Esophagus squamous epithelium (tissue), 5 donors: ENCODE measurements at regions not wholly inside any gene's neighbourhood (a gene's known extent, or its start where the extent isn't known, plus 50 kb on each side); places are given as distances from the start of the nearest gene placed in this dataset.

Experiments used
- DNase-seq: peaks from one replicate; lab custom pipeline; 2025; lab: John Stamatoyannopoulos, UW
- H3K27ac ChIP-seq, 4 donors: fragments of 200-600 bp; sonication (generic); one replicate each; pipeline ENCODE4 v1.5.1; 2016 to 2019; ENCODE audit warnings: mild to moderate bottlenecking in 1 of 4
- H3K27me3 ChIP-seq, 4 donors: fragments of 200-600 bp; sonication (generic); 1 replicate in 3 of 4; 2 replicates in 1 of 4; pipeline versions ENCODE4 v1.5.1 to v1.6.0; 2017 to 2021; ENCODE audit warnings: antibody characterized with exemption in 1 of 4
- H3K36me3 ChIP-seq, 3 donors: fragments of 200-600 bp; sonication (generic); one replicate each; pipeline ENCODE4 v1.5.1; 2016 to 2019
- H3K4me1 ChIP-seq, 3 donors: fragments of 200-600 bp; sonication (generic); one replicate each; pipeline ENCODE4 v1.5.1; 2017 to 2019
- H3K4me3 ChIP-seq, 4 donors: fragments of 200-600 bp; sonication (generic); 1 replicate in 3 of 4; 2 replicates in 1 of 4; pipeline ENCODE4 v1.5.1; 2016 to 2019; ENCODE audit warnings: mild to moderate bottlenecking in 2 of 4, moderate library complexity in 1 of 4
- H3K9me3 ChIP-seq, 3 donors: fragments of 200-600 bp; sonication (generic); one replicate each; pipeline ENCODE4 v1.5.1; 2016 to 2019
- CTCF ChIP-seq, 6 experiments: fragments of 450-650 bp in 4 of 6; fragments of 200-600 bp in 2 of 6; sonication (generic) in 2 of 6; IDR thresholded peaks; one replicate each; pipeline ENCODE4 v1.5.1; 2016 to 2019; ENCODE audit warnings: antibody characterized with exemption in 6 of 6, mild to moderate bottlenecking in 4 of 6, moderate library complexity in 4 of 6
- POLR2A ChIP-seq, 4 donors: fragments of 450-650 bp; IDR thresholded peaks; one replicate each; pipeline ENCODE4 v1.6.1; 2017; ENCODE audit warnings: antibody characterized with exemption in 4 of 4, mild to moderate bottlenecking in 4 of 4, moderate library complexity in 3 of 4
- WGBS, 2 donors: methylation state at CpG; one replicate each; pipeline ENCODE4 v1.1.5; 2018; 5-methylcytosine and 5-hydroxymethylcytosine counted together
- intact Hi-C: fragments of 100-400 bp; cut with DNase I; formaldehyde crosslinking; loops from one replicate; pipeline ENCODE4 v1.15.0; 2022
- donor health status: DM: yes; HTN: yes; CAD: no.

GRCh38 chr1:5513846-5514526 is 478.2 kb downstream of the NPHP4 start:
- no peak overlapping the region for H3K27ac ChIP-seq
- 48 to 49% methylated on average over 7 of the region's 7 CpGs for WGBS, 2 donors
- DNase-seq: no peak
- TF ChIP-seq CTCF (IDR thresholded peaks at IDR 0.05) (no peak), POLR2A (IDR thresholded peaks at IDR 0.05) (no peak)
- H3K27me3 ChIP-seq: peaks cover 0 to 91% (median 2%) of the 10 kb centered on the region in 4 donors
- H3K4me1 ChIP-seq: peaks cover 0 to 19% (median 0%) of the 10 kb centered on the region in 3 donors
- no peaks in the 10 kb centered on the region for H3K9me3 ChIP-seq
- no peaks in the 10 kb centered on the region for H3K36me3 ChIP-seq
- intact Hi-C loops: loop anchor here (5.0 to 10.0 kb wide), 2 partner anchors 111 to 233 kb away; no protein-coding TSS in a partner anchor
- H3K4me3 ChIP-seq: no peak overlapping the region

GRCh38 chr1:5513179-5513578 is 479.0 kb downstream of the NPHP4 start:
- no peak for DNase-seq
- H3K4me3 ChIP-seq: no peak overlapping the region
- no peaks in the 10 kb centered on the region for H3K36me3 ChIP-seq
- TF ChIP-seq CTCF (IDR thresholded peaks at IDR 0.05) (no peak), POLR2A (IDR thresholded peaks at IDR 0.05) (no peak)
- intact Hi-C loops: loop anchor here (5.0 to 10.0 kb wide), 2 partner anchors 112 to 234 kb away; no protein-coding TSS in a partner anchor
- H3K27me3 ChIP-seq: peaks cover 0 to 91% (median 2%) of the 10 kb centered on the region in 4 donors
- H3K4me1 ChIP-seq: peaks cover 3 to 27% (median 4%) of the 10 kb centered on the region in 3 donors
- WGBS, 2 donors: 92% methylated on average over 4 of the region's 9 CpGs; no CpG with 5 or more reads in 1 of the 2 donors
- H3K27ac ChIP-seq: no peak overlapping the region
- H3K9me3 ChIP-seq: no peaks in the 10 kb centered on the region

DNA sequence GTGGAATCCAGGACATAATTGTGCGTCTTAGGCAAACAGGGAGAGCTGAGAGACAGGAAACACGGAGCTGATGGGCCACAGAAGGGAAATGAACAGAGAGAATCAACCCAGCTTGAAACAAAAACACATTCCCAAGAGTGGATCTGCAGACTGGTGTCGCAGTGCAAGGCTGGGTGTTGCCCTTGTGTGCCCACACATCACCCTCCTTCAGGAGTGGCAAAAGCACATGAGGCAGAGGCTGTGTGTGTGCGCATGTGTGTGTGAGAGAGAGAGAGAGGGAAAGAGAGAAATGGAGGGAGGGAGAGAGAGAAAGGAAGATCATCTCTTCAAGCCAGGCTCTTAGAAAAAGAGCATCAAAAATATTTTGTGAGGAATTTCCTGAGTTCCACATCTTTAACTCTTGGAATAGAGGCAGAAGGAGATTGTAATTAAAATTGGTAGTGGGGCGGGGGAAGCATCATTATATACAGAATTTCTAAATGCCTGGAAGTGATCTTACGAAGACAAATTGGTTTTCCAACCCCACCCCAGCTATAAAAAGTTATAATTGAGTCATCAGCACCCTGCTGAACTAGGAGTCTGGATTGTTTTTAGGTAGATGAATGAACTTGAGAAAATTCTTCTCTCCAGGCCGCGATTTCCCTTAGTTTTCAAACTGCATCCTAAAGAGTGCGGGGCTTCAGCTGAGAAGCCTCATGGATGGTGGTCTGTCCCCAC is 480.7 kb downstream of the NPHP4 start:
- intact Hi-C loops: loop anchor here (5.0 to 10.0 kb wide), 2 partner anchors 113 to 236 kb away; no protein-coding TSS in a partner anchor
- peaks cover 3 to 43% (median 4%) of the 10 kb centered on the region in 3 donors for H3K4me1 ChIP-seq
- no peaks in the 10 kb centered on the region for H3K36me3 ChIP-seq
- no peak for DNase-seq
- no peak overlapping the region for H3K27ac ChIP-seq
- H3K4me3 ChIP-seq: no peak overlapping the region
- H3K9me3 ChIP-seq: no peaks in the 10 kb centered on the region
- 73 to 79% methylated on average over 9 of the region's 9 CpGs for WGBS, 2 donors
- H3K27me3 ChIP-seq: peaks cover 0 to 94% (median 2%) of the 10 kb centered on the region in 4 donors
- TF ChIP-seq CTCF (IDR thresholded peaks at IDR 0.05) (no peak), POLR2A (IDR thresholded peaks at IDR 0.05) (no peak)

DNA sequence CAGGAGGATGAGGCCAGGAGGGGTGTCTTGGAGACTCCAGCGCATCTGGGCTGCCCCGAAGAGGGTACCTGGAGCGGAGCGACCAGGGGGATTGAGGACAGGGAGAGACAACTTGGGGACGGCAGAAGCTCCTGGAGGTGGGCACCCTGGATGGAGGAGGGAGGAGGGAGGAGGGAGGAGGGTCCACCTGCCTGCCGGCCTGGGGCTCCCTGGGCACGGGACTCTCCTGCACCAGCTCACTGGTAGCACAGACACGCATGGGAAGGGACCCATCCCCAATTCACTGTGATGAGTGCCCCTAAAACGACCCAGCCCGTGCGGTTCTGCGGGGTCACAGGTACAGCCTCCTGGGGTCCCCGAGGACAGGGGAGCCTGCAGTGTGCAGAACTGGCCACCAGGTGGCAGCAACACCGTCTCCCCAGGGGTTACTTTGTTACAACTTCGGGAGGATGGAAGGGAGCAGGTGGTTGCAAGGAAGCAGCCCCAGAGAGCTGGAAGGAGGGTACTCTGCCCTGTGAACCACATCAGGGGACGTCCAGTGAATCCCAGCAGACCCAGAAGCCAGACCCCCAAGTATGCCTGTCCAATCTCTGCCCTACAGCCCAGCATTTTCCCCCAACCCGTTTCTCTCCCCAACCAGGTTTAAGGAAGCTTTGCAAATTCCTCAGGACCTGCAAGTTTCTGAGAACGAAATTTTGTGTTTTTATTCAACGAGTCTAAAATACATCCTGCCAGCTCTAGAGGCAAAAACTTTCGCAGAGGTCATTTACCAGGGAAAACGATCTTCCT is 482.4 kb downstream of the NPHP4 start:
- Histone ChIP-seq H3K4me1 (peaks cover 4 to 49% (median 6%) of the 10 kb centered on the region in 3 donors), H3K36me3 (no peaks in the 10 kb centered on the region), H3K27ac (no peak overlapping the region), H3K9me3 (no peaks in the 10 kb centered on the region), H3K4me3 (no peak overlapping the region), H3K27me3 (peaks cover 0 to 95% (median 2%) of the 10 kb centered on the region in 4 donors)
- TF ChIP-seq POLR2A (IDR thresholded peaks at IDR 0.05) (no peak), CTCF (IDR thresholded peaks at IDR 0.05) (peak; percentile 91 to 99 (median 95))
- intact Hi-C loops: loop anchor here (5.0 to 10.0 kb wide), 2 partner anchors 115 to 237 kb away; no protein-coding TSS in a partner anchor
- 49 to 53% methylated on average over 13 to 15 of the region's 21 CpGs for WGBS, 2 donors
- no peak for DNase-seq
